ENCODE measurements at regions not wholly inside any gene's neighbourhood (a gene's known extent, or its start where the extent isn't known, plus 50 kb on each side); places are given as distances from the start of the nearest gene placed in this dataset.
"Not testable (repeated sequence)": the region's sequence is repeated elsewhere in the genome, so short reads cannot be mapped to it uniquely, and the experiment has no call there.

DNA sequence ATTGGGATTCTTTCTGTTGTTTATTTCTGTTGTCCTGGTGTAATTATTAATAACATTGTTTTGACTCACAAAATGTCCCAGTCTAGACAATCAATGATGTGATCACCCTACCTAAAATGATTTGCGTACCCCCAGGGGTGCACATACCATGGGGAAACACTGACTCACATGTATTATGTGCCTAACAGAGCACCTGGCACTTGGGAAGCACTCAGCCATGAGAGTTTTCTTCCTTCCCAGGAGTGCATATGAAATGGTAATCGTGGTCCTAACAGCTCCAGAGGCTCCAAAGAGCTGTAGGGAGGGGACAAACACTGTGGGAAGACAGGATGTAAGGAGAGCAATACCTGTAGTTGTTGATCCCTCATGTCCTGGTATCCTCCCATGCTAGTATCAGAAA, 187.8 kb upstream of the ERBB4 start:
- ChIA-PET POLR2A (no interaction called here), CTCF (no interaction called here)
- DNase-seq (ENCODE audit: low read depth, low spot score): no peak
- H3K4me3 ChIP-seq (ENCODE audit: low read depth, low read length): no peak overlapping the region
- TF ChIP-seq, protein P1, sequence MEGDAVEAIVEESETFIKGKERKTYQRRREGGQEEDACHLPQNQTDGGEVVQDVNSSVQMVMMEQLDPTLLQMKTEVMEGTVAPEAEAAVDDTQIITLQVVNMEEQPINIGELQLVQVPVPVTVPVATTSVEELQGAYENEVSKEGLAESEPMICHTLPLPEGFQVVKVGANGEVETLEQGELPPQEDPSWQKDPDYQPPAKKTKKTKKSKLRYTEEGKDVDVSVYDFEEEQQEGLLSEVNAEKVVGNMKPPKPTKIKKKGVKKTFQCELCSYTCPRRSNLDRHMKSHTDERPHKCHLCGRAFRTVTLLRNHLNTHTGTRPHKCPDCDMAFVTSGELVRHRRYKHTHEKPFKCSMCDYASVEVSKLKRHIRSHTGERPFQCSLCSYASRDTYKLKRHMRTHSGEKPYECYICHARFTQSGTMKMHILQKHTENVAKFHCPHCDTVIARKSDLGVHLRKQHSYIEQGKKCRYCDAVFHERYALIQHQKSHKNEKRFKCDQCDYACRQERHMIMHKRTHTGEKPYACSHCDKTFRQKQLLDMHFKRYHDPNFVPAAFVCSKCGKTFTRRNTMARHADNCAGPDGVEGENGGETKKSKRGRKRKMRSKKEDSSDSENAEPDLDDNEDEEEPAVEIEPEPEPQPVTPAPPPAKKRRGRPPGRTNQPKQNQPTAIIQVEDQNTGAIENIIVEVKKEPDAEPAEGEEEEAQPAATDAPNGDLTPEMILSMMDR (IDR thresholded peaks at IDR 0.05; ENCODE audit: insufficient read depth, low read length, missing control alignments): no peak

DNA sequence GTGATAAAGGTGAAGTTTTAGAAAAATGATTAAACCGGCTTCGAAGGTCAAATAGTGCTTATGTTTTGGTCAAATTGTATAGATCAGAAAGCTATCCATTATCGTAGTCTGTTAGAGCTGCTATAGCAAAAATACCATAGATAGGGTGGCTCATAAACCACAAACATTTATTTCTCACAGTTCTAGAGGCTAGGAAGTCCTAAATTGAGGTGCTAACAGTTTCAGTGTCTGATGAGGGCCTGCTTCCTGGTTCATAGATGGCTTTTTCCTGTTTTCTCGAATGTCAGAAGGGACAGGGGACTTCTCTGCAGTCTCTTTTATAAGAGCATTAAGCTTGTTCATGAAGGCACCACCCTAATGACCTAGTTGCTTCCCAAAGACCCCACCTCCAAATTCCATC, 186.6 kb upstream of the ERBB4 start:
- no peak for DNase-seq (ENCODE audit: low read depth, low spot score)
- H3K4me3 ChIP-seq (ENCODE audit: low read depth, low read length): no peak overlapping the region
- ChIA-PET POLR2A (no interaction called here), CTCF (no interaction called here)
- TF ChIP-seq, protein P1 (IDR thresholded peaks at IDR 0.05; ENCODE audit: insufficient read depth, low read length, missing control alignments): no peak

DNA sequence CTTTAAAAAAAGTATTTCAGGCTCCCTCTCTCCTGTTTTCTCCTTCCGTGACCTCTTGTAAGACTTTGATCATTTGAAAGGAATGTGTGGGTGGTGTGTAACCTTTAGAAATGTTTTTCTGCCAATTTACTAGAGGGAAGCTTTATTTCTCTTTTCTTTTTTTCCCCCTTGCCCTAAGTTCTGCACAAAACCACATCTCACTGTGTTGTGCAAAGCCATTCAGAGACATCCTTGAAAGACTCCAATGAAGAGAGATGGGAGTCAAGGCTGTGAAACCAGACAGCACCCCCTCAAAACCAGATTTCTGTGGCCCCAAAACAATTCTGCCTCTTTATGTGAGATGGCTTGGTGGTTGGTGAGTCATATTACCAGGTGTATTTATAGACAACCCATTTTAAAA, 184.6 kb upstream of the ERBB4 start:
- ChIA-PET POLR2A (no interaction called here), CTCF (no interaction called here)
- H3K4me3 ChIP-seq (ENCODE audit: low read depth, low read length): no peak overlapping the region
- DNase-seq (ENCODE audit: low read depth, low spot score): no peak
- TF ChIP-seq, protein P1 (IDR thresholded peaks at IDR 0.05; ENCODE audit: insufficient read depth, low read length, missing control alignments): no peak

DNA sequence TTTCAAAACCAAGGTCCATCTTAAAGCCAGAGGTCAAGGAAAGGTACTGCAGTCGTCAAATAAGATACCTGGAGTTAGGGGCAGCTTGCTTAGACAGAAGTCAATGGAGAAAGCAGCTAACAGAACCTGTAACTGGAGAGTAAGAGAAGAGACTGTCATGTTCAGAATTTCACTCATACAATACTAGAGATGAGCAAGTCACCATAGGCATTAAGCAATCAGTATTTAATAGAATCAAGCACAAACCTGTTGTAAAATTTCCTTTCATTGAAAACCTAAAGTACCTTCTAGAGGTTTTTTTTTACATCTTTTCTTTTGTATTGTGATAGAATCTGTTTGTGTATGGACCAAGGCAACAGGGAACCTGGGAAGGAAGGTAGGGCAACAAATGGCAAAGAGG, 183.4 kb upstream of the ERBB4 start:
- TF ChIP-seq, protein P1 (IDR thresholded peaks at IDR 0.05; ENCODE audit: insufficient read depth, low read length, missing control alignments): no peak
- POLR2A ChIA-PET: no interaction called here
- H3K4me3 ChIP-seq (ENCODE audit: low read depth, low read length): no peak overlapping the region
- no peak for DNase-seq (ENCODE audit: low read depth, low spot score)
- CTCF ChIA-PET: no interaction called here

DNA sequence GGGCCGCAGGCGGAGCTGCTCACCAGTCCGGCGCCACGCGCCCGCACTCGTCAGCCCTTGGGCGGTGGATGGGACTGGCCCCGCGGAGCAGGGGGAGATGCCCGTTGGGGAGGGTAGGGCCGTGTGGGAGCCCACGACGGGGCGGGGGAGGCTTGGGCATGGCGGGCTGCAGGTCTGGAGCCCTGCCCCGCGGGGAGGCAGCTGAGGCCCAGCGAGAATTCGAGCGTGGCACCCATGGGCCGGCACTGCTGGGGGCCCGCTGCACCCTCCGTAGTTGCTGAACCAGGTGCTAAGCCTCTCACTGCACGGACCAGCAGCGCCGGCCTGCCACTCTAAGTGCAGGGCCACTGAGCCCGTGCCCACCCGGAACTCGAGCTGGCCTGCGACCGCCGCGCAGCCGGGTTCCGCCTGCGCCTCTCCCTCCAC, 182.4 kb upstream of the ERBB4 start:
- POLR2A ChIA-PET: no interaction called here
- TF ChIP-seq, protein P1 (IDR thresholded peaks at IDR 0.05; ENCODE audit: insufficient read depth, low read length, missing control alignments): no peak
- DNase-seq (ENCODE audit: low read depth, low spot score): no peak
- CTCF ChIA-PET: interaction anchor here (1.1 kb wide), 1 partner anchor 37 kb away, joined by 3 read pairs; no protein-coding TSS in a partner anchor
- H3K4me3 ChIP-seq (ENCODE audit: low read depth, low read length): no peak overlapping the region

DNA sequence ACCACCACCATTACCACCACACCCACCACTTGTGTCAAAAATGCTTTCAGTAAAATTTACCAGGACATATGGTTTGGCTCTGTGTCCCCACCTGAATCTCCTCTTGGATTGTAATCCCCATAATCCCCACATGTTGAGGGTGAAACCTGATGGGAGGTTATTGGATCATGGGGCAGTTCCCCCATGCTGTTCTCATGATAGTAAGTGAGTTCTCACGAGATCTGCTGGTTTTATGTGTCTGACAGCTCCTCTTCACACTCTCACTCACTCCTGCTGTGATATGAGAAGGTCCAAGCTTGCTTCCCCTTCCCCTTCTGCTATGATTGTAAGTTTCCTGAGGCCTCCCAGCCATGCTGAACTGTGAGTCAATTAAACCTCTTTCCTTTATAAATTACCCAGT, 176.8 kb upstream of the ERBB4 start:
- H3K4me3 ChIP-seq (ENCODE audit: low read depth, low read length); POLR2A ChIA-PET; DNase-seq (ENCODE audit: low read depth, low spot score); CTCF ChIA-PET: not testable (repeated sequence)

DNA sequence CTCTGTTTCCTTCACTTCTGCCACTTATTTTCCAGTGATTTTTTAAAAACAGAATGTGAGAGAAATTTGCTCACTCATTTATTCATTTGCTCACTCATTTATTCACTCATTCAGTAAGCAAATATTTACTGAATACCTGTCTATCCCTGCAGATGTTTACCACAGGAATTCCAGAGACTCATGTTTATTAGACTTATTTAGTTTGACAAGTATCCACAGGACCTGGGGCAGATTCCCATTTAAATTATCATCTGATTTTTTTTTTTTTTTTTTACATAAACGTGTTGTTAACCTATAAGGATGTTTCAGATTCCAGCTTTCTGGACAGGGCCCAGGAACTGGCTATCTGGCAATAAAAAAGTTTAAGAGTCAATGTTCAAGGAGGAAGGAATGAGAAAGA, 175.1 kb upstream of the ERBB4 start:
- ChIA-PET CTCF (no interaction called here), POLR2A (no interaction called here)
- TF ChIP-seq, protein P1 (IDR thresholded peaks at IDR 0.05; ENCODE audit: insufficient read depth, low read length, missing control alignments): no peak
- no peak for DNase-seq (ENCODE audit: low read depth, low spot score)
- H3K4me3 ChIP-seq (ENCODE audit: low read depth, low read length): no peak overlapping the region

Measured in AG04449 (cell line).